Smooth muscle cell (in vitro differentiated cells): ENCODE measurements at regions not wholly inside any gene's neighbourhood (a gene's known extent, or its start where the extent isn't known, plus 50 kb on each side); places are given as distances from the start of the nearest gene placed in this dataset.
A peak's percentile ranks its signal among the peaks of the same experiment; 100 is the strongest.

Experiments used
- DNase-seq: peaks from one replicate; lab custom pipeline; 2025; ENCODE audit not compliant: unreplicated experiment; lab: John Stamatoyannopoulos, UW
- H2AFZ ChIP-seq: fragments of 200-600 bp; sonication (generic); 2 replicates; pipeline ENCODE4 v1.6.0; 2016; ENCODE audit warnings: antibody characterized with exemption, low read depth, mild to moderate bottlenecking
- H3F3A ChIP-seq: fragments of 200-600 bp; sonication (generic); 2 replicates; pipeline ENCODE4 v1.6.0; 2017; ENCODE audit warnings: antibody characterized with exemption, low read depth
- H3K27ac ChIP-seq: fragments of 200-600 bp; sonication (generic); 2 replicates; pipeline ENCODE4 v1.5.1; 2016; ENCODE audit warnings: low read depth, mild to moderate bottlenecking
- H3K27me3 ChIP-seq: fragments of 200-600 bp; sonication (generic); 2 replicates; pipeline ENCODE4 v1.6.1; 2016; ENCODE audit warnings: low read depth, mild to moderate bottlenecking
- H3K36me3 ChIP-seq: fragments of 200-600 bp; sonication (generic); 2 replicates; pipeline ENCODE4 v1.5.1; 2016; ENCODE audit warnings: low read depth
- H3K4me1 ChIP-seq: fragments of 200-600 bp; sonication (generic); 2 replicates; pipeline ENCODE4 v1.5.1; 2016; ENCODE audit warnings: low read depth
- H3K4me2 ChIP-seq: fragments of 200-600 bp; sonication (generic); 2 replicates; pipeline ENCODE4 v1.6.0; 2016; ENCODE audit warnings: mild to moderate bottlenecking
- H3K4me3 ChIP-seq: fragments of 200-600 bp; sonication (generic); 2 replicates; pipeline ENCODE4 v1.5.1; 2016; ENCODE audit warnings: mild to moderate bottlenecking
- H3K79me2 ChIP-seq: fragments of 200-600 bp; sonication (generic); 2 replicates; pipeline ENCODE4 v1.6.0; 2016; ENCODE audit warnings: low read depth, mild to moderate bottlenecking
- H3K9ac ChIP-seq: fragments of 200-600 bp; sonication (generic); 2 replicates; pipeline ENCODE4 v1.6.0; 2016; ENCODE audit warnings: low read depth
- H3K9me3 ChIP-seq: fragments of 200-600 bp; sonication (generic); replicated peaks from 2 replicates; pipeline ENCODE4 v1.5.1; 2016; ENCODE audit warnings: low read depth
- H4K20me1 ChIP-seq: fragments of 200-600 bp; sonication (generic); 2 replicates; pipeline ENCODE4 v1.6.0; 2016; ENCODE audit warnings: low read depth
- CTCF ChIP-seq: fragments of 200-600 bp; sonication (generic); IDR thresholded peaks from 2 replicates; pipeline ENCODE4 v1.5.1; 2017; ENCODE audit warnings: borderline replicate concordance, mild to moderate bottlenecking, antibody characterized with exemption; ENCODE audit not compliant: insufficient read depth, poor library complexity, severe bottlenecking
- WGBS: methylation state at CpG from one replicate; pipeline ENCODE4 v1.1.7; 2016; ENCODE audit warnings: low lambda C conversion rate; 5-methylcytosine and 5-hydroxymethylcytosine counted together

GRCh38 chr5:175070283-175070682 is 345.9 kb downstream of the MSX2 start:
- H3K36me3 ChIP-seq: no peaks in the 10 kb centered on the region
- H2AFZ ChIP-seq: no peak overlapping the region
- H3K27me3 ChIP-seq: no peaks in the 10 kb centered on the region
- H3K27ac ChIP-seq: no peak overlapping the region
- no peaks in the 10 kb centered on the region for H4K20me1 ChIP-seq
- no peaks in the 10 kb centered on the region for H3K79me2 ChIP-seq
- H3K4me1 ChIP-seq: no peaks in the 10 kb centered on the region
- no peaks in the 10 kb centered on the region for H3F3A ChIP-seq
- H3K4me3 ChIP-seq: no peak overlapping the region
- H3K9ac ChIP-seq: no peak overlapping the region
- TF ChIP-seq CTCF: no peak
- H3K4me2 ChIP-seq: no peak overlapping the region
- no peaks in the 10 kb centered on the region for H3K9me3 ChIP-seq
- DNase-seq: no peak

GRCh38 chr5:175060257-175060656 is 335.9 kb downstream of the MSX2 start:
- Histone ChIP-seq H3K4me2 (peak overlapping the region; percentile 80), H3K9me3 (no peaks in the 10 kb centered on the region), H2AFZ (peak overlapping the region; percentile 76), H3K4me1 (peaks cover 11% of the 10 kb centered on the region), H3K4me3 (peak overlapping the region; percentile 40), H3K36me3 (no peaks in the 10 kb centered on the region), H3K79me2 (no peaks in the 10 kb centered on the region), H4K20me1 (no peaks in the 10 kb centered on the region), H3K9ac (no peak overlapping the region), H3K27me3 (peaks cover 33% of the 10 kb centered on the region), H3K27ac (no peak overlapping the region), H3F3A (no peaks in the 10 kb centered on the region)
- no peak for DNase-seq
- WGBS: 74% methylated on average over 2 of the region's 2 CpGs
- no peak for TF ChIP-seq CTCF

DNA sequence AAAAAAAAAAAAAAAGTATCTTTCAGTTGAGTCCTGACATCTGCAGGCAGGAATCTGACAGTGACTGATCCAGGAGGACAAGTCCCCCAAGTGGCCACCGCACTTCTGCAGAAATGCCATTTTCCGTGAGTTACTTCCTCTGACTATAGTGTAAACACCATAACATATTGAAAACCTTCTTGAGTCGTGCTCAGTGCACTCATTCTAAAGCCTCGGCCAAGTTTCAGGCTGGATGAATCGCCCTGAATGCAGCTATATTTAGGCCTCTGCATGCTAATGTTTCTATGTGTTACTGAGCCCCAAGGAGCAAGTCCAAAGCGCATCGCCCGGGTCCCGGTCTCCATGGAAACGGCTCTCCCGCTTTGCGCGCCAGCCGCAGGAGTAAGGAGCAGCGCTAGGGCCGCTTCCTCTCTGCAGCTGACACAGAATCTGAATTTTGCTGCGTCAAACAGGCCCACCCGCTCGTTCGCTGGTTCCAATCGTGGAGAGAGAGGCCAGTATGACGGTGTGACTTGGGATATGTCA is 335.4 kb downstream of the MSX2 start:
- Histone ChIP-seq H4K20me1 (no peaks in the 10 kb centered on the region), H3F3A (no peaks in the 10 kb centered on the region), H3K9ac (no peak overlapping the region), H3K79me2 (no peaks in the 10 kb centered on the region), H3K36me3 (no peaks in the 10 kb centered on the region), H3K4me1 (peaks cover 11% of the 10 kb centered on the region), H3K9me3 (no peaks in the 10 kb centered on the region), H3K27ac (no peak overlapping the region), H3K27me3 (peaks cover 33% of the 10 kb centered on the region), H3K4me3 (peak overlapping the region; percentile 40), H3K4me2 (peak overlapping the region; percentile 80), H2AFZ (peak overlapping the region; percentile 76)
- TF ChIP-seq CTCF: peak; percentile 45
- 7% methylated on average over 22 of the region's 22 CpGs for WGBS
- peak; percentile 22 for DNase-seq

DNA sequence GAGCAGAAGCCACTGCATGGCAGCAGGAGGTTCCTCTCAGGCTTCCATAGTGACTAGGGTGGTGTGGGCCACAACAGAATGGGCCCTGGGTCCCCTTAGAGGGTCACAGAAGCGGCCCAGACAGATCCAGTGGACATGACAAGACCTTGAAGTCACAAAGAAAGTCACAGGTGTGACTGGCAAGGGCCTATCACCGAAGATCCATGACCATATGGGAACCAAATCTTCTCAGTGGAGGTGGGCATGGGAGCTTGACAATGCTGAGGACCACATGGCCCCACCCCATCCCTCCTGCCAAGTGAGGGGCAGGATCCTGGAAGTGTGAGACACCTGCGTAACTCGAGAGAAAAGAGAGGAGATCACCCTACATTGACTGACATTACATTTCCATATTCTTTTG is 332.4 kb downstream of the MSX2 start:
- H3K36me3 ChIP-seq: no peaks in the 10 kb centered on the region
- H3K9ac ChIP-seq: no peak overlapping the region
- no peaks in the 10 kb centered on the region for H3K79me2 ChIP-seq
- no peak overlapping the region for H3K27ac ChIP-seq
- no peak overlapping the region for H3K4me3 ChIP-seq
- 91% methylated on average over 4 of the region's 4 CpGs for WGBS
- H2AFZ ChIP-seq: no peak overlapping the region
- H3K4me1 ChIP-seq: peaks cover 11% of the 10 kb centered on the region
- DNase-seq: no peak
- no peaks in the 10 kb centered on the region for H3F3A ChIP-seq
- H3K9me3 ChIP-seq: no peaks in the 10 kb centered on the region
- TF ChIP-seq CTCF: no peak
- H3K4me2 ChIP-seq: no peak overlapping the region
- no peaks in the 10 kb centered on the region for H4K20me1 ChIP-seq
- H3K27me3 ChIP-seq: peaks cover 42% of the 10 kb centered on the region
